ENCODE measurements at regions not wholly inside any gene's neighbourhood (a gene's known extent, or its start where the extent isn't known, plus 50 kb on each side); places are given as distances from the start of the nearest gene placed in this dataset.

- TF ChIP-seq CTCF (conservative IDR thresholded peaks at IDR 0.05), result no peak
- no peak overlapping the region for H3K4me2 ChIP-seq (ENCODE audit: insufficient read depth, insufficient read length, low read length)
- no peak overlapping the region for H3K18ac ChIP-seq (ENCODE audit: insufficient read length, low read depth, low read length)
These were observed 111.8 kb upstream of the DIO2 start for GRCh38 chr14:80323038-80323665.

More at GRCh38 chr14:80323038-80323665, 111.8 kb upstream of the DIO2 start:
- Histone ChIP-seq H3K4me1 (ENCODE audit: insufficient read depth, low read length) (no peaks in the 10 kb centered on the region), H3K23me2 (ENCODE audit: insufficient read length, low read depth, low read length, poor library complexity, severe bottlenecking) (no peaks in the 10 kb centered on the region), H3K9ac (ENCODE audit: extremely low read depth, insufficient read length, low read length) (no peak overlapping the region), H3K4ac (ENCODE audit: low read depth, low read length) (no peak overlapping the region), H2AK5ac (ENCODE audit: insufficient read length, low read length) (no peak overlapping the region), H3K23ac (ENCODE audit: insufficient read length, low read depth, low read length) (no peak overlapping the region), H2BK5ac (ENCODE audit: insufficient read length, low read length) (no peak overlapping the region), H3K79me2 (ENCODE audit: insufficient read depth, low read length) (no peaks in the 10 kb centered on the region), H3K9me3 (ENCODE audit: control insufficient read depth, low read depth, low read length) (no peaks in the 10 kb centered on the region), H2BK120ac (ENCODE audit: low read depth, low read length, poor library complexity, severe bottlenecking) (no peak overlapping the region), H4K20me1 (ENCODE audit: control insufficient read depth, insufficient read depth, insufficient read length) (no peaks in the 10 kb centered on the region), H3K27ac (ENCODE audit: insufficient read length, low read depth, low read length) (no peak overlapping the region), H2AFZ (ENCODE audit: low read length) (no peak overlapping the region), H3K27me3 (ENCODE audit: insufficient read depth, low read length) (no peaks in the 10 kb centered on the region), H2BK15ac (ENCODE audit: low read depth, low read length) (no peak overlapping the region), H2BK12ac (ENCODE audit: insufficient read length, low read depth, low read length) (no peak overlapping the region), H4K91ac (ENCODE audit: insufficient read length, low read depth, low read length) (no peak overlapping the region), H4K5ac (ENCODE audit: insufficient read length, low read depth, low read length) (no peak overlapping the region), H3T11ph (ENCODE audit: low read length) (no peak overlapping the region), H2BK20ac (ENCODE audit: low read depth, low read length, poor library complexity, severe bottlenecking) (no peak overlapping the region), H3K79me1 (ENCODE audit: insufficient read depth, low read depth, low read length, poor library complexity, severe bottlenecking) (no peaks in the 10 kb centered on the region), H3K56ac (ENCODE audit: insufficient read length, low read depth, low read length) (no peak overlapping the region), H3K14ac (ENCODE audit: insufficient read depth, low read length) (no peak overlapping the region), H4K8ac (replicated peaks; ENCODE audit: insufficient read length, low read depth, low read length) (no peak overlapping the region)
- H3K4me1 Mint-ChIP-seq, result no peaks in the 10 kb centered on the region
- H3K4me3 Mint-ChIP-seq, result no peak overlapping the region
- H3K9me3 Mint-ChIP-seq, result peaks cover 4 to 9% of the 10 kb centered on the region in 2 experiments; a peak in 3 of 5 replicates
- no peaks in the 10 kb centered on the region for H3K27me3 Mint-ChIP-seq (ENCODE audit: low read depth)
- WGBS (ENCODE audit: extremely low coverage, insufficient read length, low lambda C conversion rate), result no CpG with 5 or more reads among the region's 2 CpGs
- H3K27ac Mint-ChIP-seq, result no peak overlapping the region; a peak in 1 of 7 replicates
- H3K36me3 Mint-ChIP-seq (ENCODE audit: insufficient read depth in 1 of 3, low read depth in 3 of 3), result no peaks in the 10 kb centered on the region
- no peak for DNase-seq

All from H9 (cell line).